H1 (cell line): ENCODE measurements at regions not wholly inside any gene's neighbourhood (a gene's known extent, or its start where the extent isn't known, plus 50 kb on each side); places are given as distances from the start of the nearest gene placed in this dataset.

Source experiments
- CTCF ChIA-PET: fragments of 300-600 bp; sonication (Branson Sonifier 250); formaldehyde crosslinking; loops from one replicate; lab custom pipeline; 2021; ENCODE audit not compliant: partially characterized antibody; lab: Charles Lee
- POLR2A ChIA-PET: fragments of 300-600 bp; sonication (Branson Sonifier 250); formaldehyde crosslinking; loops from one replicate; lab custom pipeline; 2021; ENCODE audit warnings: inconsistent platforms; ENCODE audit not compliant: partially characterized antibody; lab: Charles Lee
- DNase-seq, 2 experiments: peaks; one replicate each; pipeline versions ENCODE4 v3.0.0 to v3.0.0-alpha.2; 2010 to 2022; ENCODE audit warnings: low spot score in 2 of 2, low read depth in 1 of 2, mixed read lengths in 1 of 2
- FAIRE-seq: peaks from 2 replicates; lab custom pipeline; 2011; peaks lifted over from hg19 to GRCh38; lab: Jason Lieb, UNC
- H2AFZ ChIP-seq: 2 replicates; pipeline ENCODE4 v1.8.1; 2012; ENCODE audit warnings: low read length, inconsistent platforms
- H2AK5ac ChIP-seq: 2 replicates; pipeline ENCODE4 v1.6.1; 2013; ENCODE audit warnings: low read depth, low read length
- H2BK120ac ChIP-seq: replicated peaks from 2 replicates; pipeline ENCODE3; 2013; ENCODE audit warnings: low read depth, low read length, inconsistent platforms
- H2BK12ac ChIP-seq: 2 replicates; pipeline ENCODE4 v1.6.1; 2013; ENCODE audit warnings: low read depth, low read length
- H2BK15ac ChIP-seq: 2 replicates; pipeline ENCODE4 v1.6.1; 2013; ENCODE audit warnings: low read length
- H2BK20ac ChIP-seq: 2 replicates; pipeline ENCODE4 v1.6.1; 2013; ENCODE audit warnings: low read length
- H2BK5ac ChIP-seq: 2 replicates; pipeline ENCODE4 v1.6.1; 2013; ENCODE audit warnings: low read depth, low read length
- H3K14ac ChIP-seq: 2 replicates; pipeline ENCODE4 v1.6.1; 2013; ENCODE audit warnings: inconsistent platforms; ENCODE audit not compliant: insufficient read length
- H3K18ac ChIP-seq: 2 replicates; pipeline ENCODE4 v1.6.1; 2013; ENCODE audit warnings: low read length; ENCODE audit errors: extremely low read depth
- H3K23ac ChIP-seq: 2 replicates; pipeline ENCODE4 v1.6.1; 2013; ENCODE audit warnings: inconsistent platforms; ENCODE audit not compliant: insufficient read length
- H3K23me2 ChIP-seq: 2 replicates; pipeline ENCODE4 v1.6.1; 2013; ENCODE audit warnings: low read depth, low read length
- H3K27ac ChIP-seq: 2 replicates; pipeline ENCODE4 v1.6.1; 2011; ENCODE audit warnings: low read depth, low read length, inconsistent platforms
- H3K27me3 ChIP-seq, 4 experiments: replicated peaks in 1 of 4; 1 replicate in 1 of 4; 2 replicates in 3 of 4; pipeline versions ENCODE4 v1.6.1 to v1.8.1; 2011 to 2013; ENCODE audit warnings: low read length in 3 of 4, mild to moderate bottlenecking in 3 of 4, inconsistent platforms in 2 of 4, mixed read lengths in 2 of 4, moderate library complexity in 1 of 4; ENCODE audit not compliant: control insufficient read depth in 3 of 4, insufficient read depth in 3 of 4; ENCODE audit errors: extremely low read depth in 1 of 4
- H3K36me3 ChIP-seq, 4 experiments: 2 replicates each; pipeline versions ENCODE4 v1.6.1 to v1.8.1; 2011 to 2013; ENCODE audit warnings: mild to moderate bottlenecking in 4 of 4, low read length in 3 of 4, moderate library complexity in 2 of 4, control low read depth in 1 of 4, inconsistent platforms in 1 of 4; ENCODE audit not compliant: insufficient read depth in 4 of 4, control insufficient read depth in 2 of 4
- H3K4ac ChIP-seq: replicated peaks from 2 replicates; pipeline ENCODE3; 2013; ENCODE audit warnings: low read length, low read depth, mixed read lengths, inconsistent platforms; ENCODE audit not compliant: insufficient read length
- H3K4me1 ChIP-seq, 4 experiments: replicated peaks in 1 of 4; 1 replicate in 1 of 4; 2 replicates in 3 of 4; pipeline versions ENCODE4 v1.6.1 to v1.8.1; 2011 to 2013; ENCODE audit warnings: low read length in 3 of 4, inconsistent platforms in 2 of 4, mixed read lengths in 1 of 4; ENCODE audit not compliant: insufficient read depth in 4 of 4, control insufficient read depth in 3 of 4
- H3K4me2 ChIP-seq, 2 experiments: 2 replicates each; pipeline versions ENCODE4 v1.6.1 to v1.8.1; 2011 to 2013; ENCODE audit warnings: low read depth in 2 of 2, low read length in 2 of 2, control low read depth in 1 of 2, inconsistent platforms in 1 of 2, mild to moderate bottlenecking in 1 of 2; ENCODE audit not compliant: insufficient read depth in 1 of 2
- H3K4me3 ChIP-seq, 4 experiments: fragments of 200-600, 300-600 bp in 1 of 4; sonication (generic), shearing (Covaris generic), sonication (Bioruptor Twin) in 1 of 4; 2 replicates each; pipeline versions ENCODE4 v1.5.1 to v1.8.1; 2011 to 2016; ENCODE audit warnings: low read length in 4 of 4, low read depth in 3 of 4, control low read depth in 2 of 4, inconsistent platforms in 2 of 4, mild to moderate bottlenecking in 2 of 4, mixed read lengths in 1 of 4, moderate library complexity in 1 of 4; ENCODE audit not compliant: insufficient read depth in 2 of 4; ENCODE audit errors: extremely low read depth in 1 of 4
- H3K56ac ChIP-seq: replicated peaks from 2 replicates; pipeline ENCODE3; 2013; ENCODE audit warnings: low read depth, mild to moderate bottlenecking, mixed read lengths, low read length, inconsistent platforms; ENCODE audit not compliant: insufficient read length
- H3K79me1 ChIP-seq: 2 replicates; pipeline ENCODE4 v1.6.1; 2013; ENCODE audit warnings: low read depth, low read length, control low read depth
- H3K79me2 ChIP-seq, 2 experiments: 2 replicates each; pipeline versions ENCODE4 v1.6.1 to v1.8.1; 2012 to 2013; ENCODE audit warnings: low read length in 2 of 2, mild to moderate bottlenecking in 2 of 2, inconsistent platforms in 1 of 2; ENCODE audit not compliant: insufficient read depth in 2 of 2, control insufficient read depth in 1 of 2
- H3K9ac ChIP-seq, 4 experiments: replicated peaks in 1 of 4; 1 replicate in 1 of 4; 2 replicates in 3 of 4; pipeline versions ENCODE4 v1.6.1 to v1.8.1; 2011 to 2013; ENCODE audit warnings: low read depth in 3 of 4, low read length in 3 of 4, control low read depth in 2 of 4, mild to moderate bottlenecking in 2 of 4, moderate library complexity in 2 of 4, inconsistent platforms in 1 of 4; ENCODE audit errors: extremely low read depth in 1 of 4
- H3K9me3 ChIP-seq, 2 experiments: 2 replicates each; pipeline versions ENCODE4 v1.6.1 to v1.8.1; 2012 to 2013; ENCODE audit warnings: mild to moderate bottlenecking in 2 of 2, moderate library complexity in 2 of 2, control low read depth in 1 of 2, inconsistent platforms in 1 of 2, low read depth in 1 of 2, low read length in 1 of 2, mixed read lengths in 1 of 2; ENCODE audit not compliant: insufficient read depth in 2 of 2
- H4K20me1 ChIP-seq, 2 experiments: replicated peaks in 1 of 2; 2 replicates each; pipeline versions ENCODE3 to v1.8.1; 2011 to 2013; ENCODE audit warnings: inconsistent platforms in 2 of 2, low read length in 2 of 2, mild to moderate bottlenecking in 1 of 2; ENCODE audit not compliant: insufficient read depth in 2 of 2, control insufficient read depth in 1 of 2
- H4K5ac ChIP-seq: 2 replicates; pipeline ENCODE4 v1.6.1; 2013; ENCODE audit warnings: low read length, low read depth, mixed read lengths, inconsistent platforms; ENCODE audit not compliant: insufficient read length
- H4K8ac ChIP-seq: 2 replicates; pipeline ENCODE4 v1.8.0; 2013; ENCODE audit warnings: mild to moderate bottlenecking, moderate library complexity, low read length, inconsistent platforms; ENCODE audit not compliant: insufficient read depth; ENCODE audit errors: extremely low read depth
- H4K91ac ChIP-seq: replicated peaks from 2 replicates; pipeline ENCODE3; 2013; ENCODE audit warnings: low read length, mixed read lengths, inconsistent platforms; ENCODE audit not compliant: insufficient read length
- BRCA1 ChIP-seq: IDR thresholded peaks from 2 replicates; pipeline ENCODE4 v1.6.1; 2012; ENCODE audit warnings: low read depth, low read length, improper control_type of control experiment
- CHD2 ChIP-seq: IDR thresholded peaks from 2 replicates; pipeline ENCODE4 v1.6.1; 2012; ENCODE audit warnings: low read length, improper control_type of control experiment
- EP300 ChIP-seq, 2 experiments: IDR thresholded peaks; 1 replicate in 1 of 2; 2 replicates in 1 of 2; pipeline ENCODE4 v1.6.1; 2011 to 2012; ENCODE audit warnings: low read depth in 2 of 2, low read length in 2 of 2, mild to moderate bottlenecking in 2 of 2, borderline replicate concordance in 1 of 2, inconsistent platforms in 1 of 2, moderate library complexity in 1 of 2
- FOSL1 ChIP-seq: IDR thresholded peaks from 2 replicates; pipeline ENCODE4 v1.6.1; 2011; ENCODE audit warnings: mild to moderate bottlenecking, low read depth, low read length, moderate library complexity; ENCODE audit not compliant: insufficient read depth
- KDM5A ChIP-seq: fragments of 200-600 bp; IDR thresholded peaks from 2 replicates; pipeline ENCODE4 v1.7.1; 2012; ENCODE audit warnings: mild to moderate bottlenecking, low read length, inconsistent platforms, mixed read lengths
- MAFK ChIP-seq: IDR thresholded peaks from 2 replicates; pipeline ENCODE4 v1.6.1; 2012; ENCODE audit warnings: low read depth, mild to moderate bottlenecking, improper control_type of control experiment, low read length
- POLR2A ChIP-seq, 2 experiments: IDR thresholded peaks; 1 replicate in 1 of 2; 2 replicates in 1 of 2; pipeline ENCODE4 v1.6.1; 2011; ENCODE audit warnings: low read depth in 2 of 2, low read length in 2 of 2, mild to moderate bottlenecking in 2 of 2; ENCODE audit errors: control extremely low read depth in 1 of 2
- RFX5 ChIP-seq: IDR thresholded peaks from 2 replicates; pipeline ENCODE4 v1.6.1; 2011; ENCODE audit warnings: low read depth, low read length, improper control_type of control experiment, borderline replicate concordance
- RNF2 ChIP-seq: fragments of 200-900, 300-1000 bp; sonication (generic); IDR thresholded peaks from 2 replicates; pipeline ENCODE4 v1.7.1; 2016; ENCODE audit warnings: borderline replicate concordance, low read depth, mild to moderate bottlenecking, antibody characterized with exemption, low read length; ENCODE audit not compliant: poor library complexity, severe bottlenecking; ENCODE audit errors: missing control alignments
- RXRA ChIP-seq: IDR thresholded peaks from 2 replicates; pipeline ENCODE4 v1.6.1; 2011; ENCODE audit warnings: low read depth, mild to moderate bottlenecking, low read length, moderate library complexity; ENCODE audit not compliant: insufficient read depth
- SAP30 ChIP-seq: fragments of 300-600 bp; sonication (generic); IDR thresholded peaks from 2 replicates; pipeline ENCODE4 v1.7.1; 2012; ENCODE audit warnings: low read length, moderate library complexity, mild to moderate bottlenecking, inconsistent platforms; ENCODE audit not compliant: insufficient read depth, insufficient replicate concordance
- SIX5 ChIP-seq: IDR thresholded peaks from 2 replicates; pipeline ENCODE4 v1.6.1; 2011; ENCODE audit warnings: mild to moderate bottlenecking, low read depth, low read length
- WGBS, 2 experiments: shearing (Covaris generic) in 1 of 2; methylation state at CpG; one replicate each; pipeline versions ENCODE4 v1.1.6 to v1.1.7; 2013 to 2015; ENCODE audit warnings: low lambda C conversion rate in 2 of 2, mixed read lengths in 2 of 2, inconsistent platforms in 1 of 2, low coverage in 1 of 2, missing lambda C conversion rate in 1 of 2; ENCODE audit not compliant: insufficient replicate concordance in 2 of 2, insufficient coverage in 1 of 2, insufficient read length in 1 of 2; ENCODE audit errors: extremely low coverage in 1 of 2, missing lambda C conversion rate in 1 of 2; 5-methylcytosine and 5-hydroxymethylcytosine counted together
- TF ChIP-seq, protein P1 (sequence below): IDR thresholded peaks from 2 replicates; pipeline ENCODE4 v1.6.1; 2012; ENCODE audit warnings: inconsistent platforms
- TF ChIP-seq, protein P2 (sequence below): IDR thresholded peaks from 2 replicates; pipeline ENCODE4 v1.6.1; 2012; ENCODE audit warnings: inconsistent platforms

- H3K18ac ChIP-seq = no peak overlapping the region
- no peak overlapping the region for H3K9ac ChIP-seq
- no peaks in the 10 kb centered on the region for H3K79me1 ChIP-seq
- no peak overlapping the region for H4K91ac ChIP-seq
- FAIRE-seq (no peak), DNase-seq (no peak)
- ChIA-PET POLR2A (no interaction called here), CTCF (interaction anchor here (0.7 kb wide), 1 partner anchor 49 kb away, joined by 3 read pairs; no protein-coding TSS in a partner anchor)
- no peak overlapping the region for H3K56ac ChIP-seq
- no peak overlapping the region for H2BK12ac ChIP-seq
- no peak overlapping the region for H3K14ac ChIP-seq
- no peak overlapping the region for H2AFZ ChIP-seq
- no peak overlapping the region for H3K4me3 ChIP-seq
- no peak overlapping the region for H2BK120ac ChIP-seq
- H3K4me1 ChIP-seq = no peaks in the 10 kb centered on the region
- H3K23ac ChIP-seq = no peak overlapping the region
- no peak overlapping the region for H3K4ac ChIP-seq
- H4K20me1 ChIP-seq = no peaks in the 10 kb centered on the region
- no peak overlapping the region for H2BK20ac ChIP-seq
- H4K8ac ChIP-seq = no peak overlapping the region
- H3K27me3 ChIP-seq = no peaks in the 10 kb centered on the region
- no peak overlapping the region for H3K4me2 ChIP-seq
- no peak overlapping the region for H2BK15ac ChIP-seq
- no peaks in the 10 kb centered on the region for H3K36me3 ChIP-seq
- no peaks in the 10 kb centered on the region for H3K23me2 ChIP-seq
- no peak overlapping the region for H2BK5ac ChIP-seq
- H3K9me3 ChIP-seq = no peaks in the 10 kb centered on the region
- no peaks in the 10 kb centered on the region for H3K79me2 ChIP-seq
- H2AK5ac ChIP-seq = no peak overlapping the region
- H4K5ac ChIP-seq = no peak overlapping the region
- H3K27ac ChIP-seq = no peak overlapping the region
- 86% methylated on average over 1 of the region's 1 CpG; no CpG with 5 or more reads in 1 of the 2 experiments for WGBS, 2 experiments
- TF ChIP-seq RNF2 = no peak
- TF ChIP-seq MAFK = no peak
- TF ChIP-seq CHD2 = no peak
- TF ChIP-seq RXRA = no peak
- TF ChIP-seq, protein P1, sequence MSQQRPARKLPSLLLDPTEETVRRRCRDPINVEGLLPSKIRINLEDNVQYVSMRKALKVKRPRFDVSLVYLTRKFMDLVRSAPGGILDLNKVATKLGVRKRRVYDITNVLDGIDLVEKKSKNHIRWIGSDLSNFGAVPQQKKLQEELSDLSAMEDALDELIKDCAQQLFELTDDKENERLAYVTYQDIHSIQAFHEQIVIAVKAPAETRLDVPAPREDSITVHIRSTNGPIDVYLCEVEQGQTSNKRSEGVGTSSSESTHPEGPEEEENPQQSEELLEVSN = no peak
- no peak for TF ChIP-seq BRCA1
- no peak for TF ChIP-seq FOSL1
- no peak for TF ChIP-seq EP300 (IDR thresholded peaks at IDR 0.05; ENCODE audit: borderline replicate concordance in 1 of 2, low read depth in 2 of 2, low read length in 2 of 2)
- TF ChIP-seq POLR2A (IDR thresholded peaks at IDR 0.05; ENCODE audit: control extremely low read depth in 1 of 2, low read depth in 2 of 2, low read length in 2 of 2) = no peak
- TF ChIP-seq KDM5A = no peak
- no peak for TF ChIP-seq SAP30
- TF ChIP-seq SIX5 = no peak
- TF ChIP-seq, protein P2, sequence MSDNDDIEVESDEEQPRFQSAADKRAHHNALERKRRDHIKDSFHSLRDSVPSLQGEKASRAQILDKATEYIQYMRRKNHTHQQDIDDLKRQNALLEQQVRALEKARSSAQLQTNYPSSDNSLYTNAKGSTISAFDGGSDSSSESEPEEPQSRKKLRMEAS = no peak
- no peak for TF ChIP-seq RFX5
Measured at GRCh38 chr4:53755656-53756055, 164.4 kb upstream of the LNX1 start.
